GM18511 (cell line): ENCODE measurements at regions not wholly inside any gene's neighbourhood (a gene's known extent, or its start where the extent isn't known, plus 50 kb on each side); places are given as distances from the start of the nearest gene placed in this dataset.

Experiments
- ATAC-seq: cut with Tn5 transposase; IDR thresholded peaks from one replicate; pipeline ENCODE4 v1.9.1; 2021; ENCODE audit warnings: mild to moderate bottlenecking, moderate library complexity; ENCODE audit not compliant: unreplicated experiment

DNA sequence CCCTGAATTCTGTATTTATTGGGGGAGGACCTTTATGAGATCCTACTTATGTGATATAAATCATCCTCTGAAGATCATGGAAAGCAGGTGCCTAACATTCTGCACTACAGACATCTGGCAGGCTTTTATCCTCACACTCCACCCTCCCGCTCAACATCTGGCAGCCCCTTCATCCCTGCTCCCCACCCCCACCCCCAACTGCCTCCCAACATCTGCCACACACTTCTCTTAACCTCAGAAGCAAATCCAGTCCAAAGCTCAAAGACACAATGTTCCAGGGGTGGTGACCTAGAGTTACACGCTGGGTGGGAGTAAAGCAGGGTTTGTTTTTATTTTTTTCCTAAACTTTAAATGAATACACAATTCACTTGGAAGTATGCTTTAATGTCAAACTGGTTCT, 184.5 kb upstream of the ATP11B start:
- no peak for ATAC-seq

DNA sequence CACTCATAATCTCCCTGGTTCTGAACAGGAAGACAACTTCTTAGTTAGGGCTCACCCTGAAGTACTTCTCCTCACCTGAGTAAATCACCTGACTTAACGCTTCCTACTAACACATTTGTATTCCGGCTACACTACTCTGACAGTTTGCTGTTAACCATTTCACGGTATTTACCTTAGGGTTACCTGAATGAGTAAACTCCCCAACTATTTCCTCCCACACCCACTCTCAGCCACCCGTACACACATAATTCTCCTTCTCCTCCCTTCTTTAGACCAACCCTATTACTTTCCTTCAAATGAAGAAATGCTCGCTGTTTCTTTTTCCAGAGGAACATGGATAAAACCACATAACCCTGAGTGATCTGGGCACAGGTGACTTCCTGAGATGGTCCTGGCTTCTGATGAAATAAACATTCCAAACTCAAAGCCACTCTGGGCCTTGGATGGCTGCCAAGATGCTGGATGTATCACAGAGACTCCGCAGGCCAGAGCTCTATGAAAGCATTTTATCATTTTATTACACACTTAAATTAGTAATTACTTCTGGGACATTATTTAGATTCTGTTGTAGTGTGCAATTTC, 183.6 kb upstream of the ATP11B start:
- ATAC-seq, result no peak

DNA sequence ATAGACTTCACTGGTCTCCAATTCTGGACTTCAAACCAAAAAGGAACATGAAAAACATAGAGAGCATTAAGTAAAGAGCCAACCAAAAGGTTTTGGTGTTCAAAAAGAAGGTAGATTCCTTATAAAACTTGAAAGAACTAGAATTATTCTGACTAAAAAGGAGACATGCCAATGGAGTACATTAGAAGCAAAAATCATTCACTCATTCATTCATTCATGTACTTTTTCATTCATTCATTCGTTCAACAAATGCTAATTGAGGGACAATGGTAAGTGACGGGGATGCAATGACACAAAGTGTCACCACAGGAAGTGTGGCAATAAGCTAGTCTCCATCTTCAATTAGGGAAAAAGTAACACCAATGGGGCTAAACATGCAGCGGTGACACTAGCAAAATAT, 181.0 kb upstream of the ATP11B start:
- no peak for ATAC-seq

DNA sequence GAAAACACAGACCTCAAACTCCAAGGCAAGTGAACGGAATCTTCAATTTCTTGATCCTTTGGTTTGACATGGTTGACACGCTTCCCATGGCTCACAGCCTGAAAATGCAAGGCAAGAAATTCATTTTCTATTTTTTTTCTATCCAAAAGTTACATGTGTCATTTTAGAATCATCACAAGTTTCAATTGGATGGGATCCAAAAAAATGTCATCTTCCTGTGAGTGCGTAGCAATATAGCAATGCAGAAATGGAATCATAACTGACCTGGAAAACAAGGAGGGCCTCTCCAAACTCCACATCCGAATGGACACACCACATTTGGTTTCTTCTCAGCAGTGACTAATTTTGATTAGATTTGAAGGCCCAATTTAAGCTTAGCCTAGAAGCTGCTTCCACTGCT, 175.8 kb upstream of the ATP11B start:
- no peak for ATAC-seq

DNA sequence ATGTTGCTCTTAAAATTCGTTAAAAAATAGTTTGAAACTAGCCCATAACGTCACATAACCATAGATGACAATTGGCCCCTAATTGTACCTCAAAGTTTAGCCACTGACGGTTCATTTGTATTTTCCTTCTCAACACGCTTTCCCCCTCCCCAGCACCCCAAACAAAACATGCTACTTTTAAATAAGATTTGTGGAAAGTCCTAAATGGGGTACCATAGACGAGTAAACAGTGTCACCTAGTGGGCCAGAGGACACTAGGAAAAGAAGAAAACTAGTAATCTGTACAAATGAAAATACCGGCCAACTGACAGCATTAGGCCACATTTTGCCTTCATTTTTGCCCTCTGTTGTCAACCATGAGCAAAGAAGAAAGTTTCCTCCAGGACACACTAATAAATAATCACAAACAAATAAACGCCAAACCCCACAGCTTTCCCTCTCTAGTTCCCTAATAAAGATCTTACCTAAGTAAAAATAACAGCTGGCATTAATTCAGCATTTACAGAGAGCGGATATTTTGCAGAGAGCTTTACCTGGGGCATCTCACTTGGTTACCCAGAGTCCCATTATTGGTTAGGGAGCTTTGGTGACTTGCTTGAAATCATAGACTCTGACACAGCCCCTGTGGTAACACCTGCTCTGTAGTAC, 175.1 kb upstream of the ATP11B start:
- no peak for ATAC-seq

DNA sequence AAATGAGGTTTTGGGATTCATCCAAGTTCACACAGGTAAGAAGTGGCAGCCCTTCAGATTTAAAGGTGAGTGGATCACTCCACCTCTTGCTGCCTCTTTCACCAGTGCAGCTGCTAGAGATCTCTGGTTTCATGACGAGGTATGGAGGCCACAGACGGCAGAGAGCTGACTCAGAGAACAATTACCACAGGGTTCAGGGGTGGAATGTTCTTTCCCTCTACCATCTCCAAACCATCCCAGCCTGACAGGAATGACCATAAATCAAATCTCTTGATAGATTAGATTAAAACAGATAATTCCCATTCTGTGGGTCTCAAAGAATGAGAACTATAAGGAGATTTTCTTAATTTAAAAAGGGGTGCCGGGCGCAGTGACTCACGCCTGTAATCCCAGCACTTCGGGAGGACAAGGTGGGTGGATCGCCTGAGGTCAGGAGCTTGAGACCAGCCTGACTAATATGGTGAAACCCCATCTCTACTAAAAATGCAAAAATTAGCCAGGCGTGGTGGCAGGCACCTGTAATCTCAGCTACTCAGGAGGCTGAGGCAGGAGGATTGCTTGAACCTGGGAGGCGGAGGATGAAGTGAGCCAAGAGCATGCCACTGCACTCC, 174.2 kb upstream of the ATP11B start:
- no peak for ATAC-seq

DNA sequence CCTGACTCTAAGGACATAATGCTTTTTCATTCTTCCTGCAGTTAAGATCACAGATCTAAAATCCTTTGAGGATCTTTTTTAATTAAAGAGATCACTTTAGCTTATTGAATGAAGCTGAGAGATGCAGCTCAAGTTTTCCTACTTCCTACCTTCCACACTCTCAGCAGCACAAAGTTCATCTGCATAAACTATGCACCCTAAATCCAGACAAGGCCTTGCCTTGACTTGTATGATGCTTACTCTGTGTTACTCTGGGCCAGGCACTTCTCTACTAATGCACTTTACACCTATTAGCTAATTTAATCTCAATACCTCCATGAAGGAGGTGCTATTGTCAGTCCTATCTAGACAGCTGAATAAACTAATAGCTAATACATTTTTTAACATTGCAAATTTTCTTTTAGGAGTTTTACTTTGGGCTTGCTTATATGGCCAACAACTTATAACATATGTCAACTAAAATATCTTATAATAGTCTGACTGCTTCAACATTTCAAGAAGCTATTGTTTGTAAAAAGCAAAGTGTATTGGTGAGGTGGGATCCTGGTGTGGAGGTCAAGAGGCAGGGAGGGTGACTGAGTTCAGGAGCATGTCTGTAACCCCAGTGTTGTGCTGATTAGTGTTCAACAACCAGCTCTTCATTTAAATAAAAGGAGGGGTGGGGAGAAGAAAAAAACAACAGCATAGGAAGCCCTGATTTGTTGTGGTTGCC, 172.4 kb upstream of the ATP11B start:
- ATAC-seq, result no peak

DNA sequence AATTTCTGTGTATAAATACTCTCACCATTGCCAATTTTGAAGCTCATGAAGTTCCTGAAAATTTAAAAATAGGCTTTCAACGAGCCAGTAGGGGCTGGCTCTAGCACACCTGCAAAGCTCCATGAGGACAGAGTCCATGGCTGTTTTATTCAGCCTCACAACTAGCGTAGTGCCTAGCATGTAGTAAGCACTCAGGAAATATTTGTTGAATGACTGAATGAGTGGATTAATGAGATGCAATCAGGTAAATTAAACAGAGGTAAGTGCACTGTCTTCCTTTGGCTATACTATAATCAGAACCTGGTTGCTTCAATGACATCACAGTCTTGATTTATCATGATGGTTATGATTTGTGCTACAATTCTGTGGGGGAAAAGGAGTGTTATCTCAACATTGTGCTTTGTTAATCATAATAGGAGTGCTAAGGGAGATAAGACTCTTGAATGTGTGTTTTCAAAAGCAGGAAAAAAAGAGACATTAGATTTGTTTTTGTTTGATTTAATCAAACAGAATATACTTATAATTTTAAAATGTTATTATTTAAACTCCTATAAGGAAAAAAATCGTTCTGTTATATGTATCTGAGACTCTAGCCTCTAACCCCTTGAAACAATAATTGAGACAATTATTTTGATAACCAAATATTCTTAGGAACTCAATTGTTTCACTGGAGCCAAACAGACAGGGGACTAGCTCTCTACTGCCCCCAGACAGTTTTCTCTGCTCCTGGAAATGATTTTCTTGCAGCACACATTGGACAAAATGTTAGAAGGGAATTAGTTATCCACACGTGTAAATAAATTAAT, 171.7 kb upstream of the ATP11B start:
- ATAC-seq, result no peak

DNA sequence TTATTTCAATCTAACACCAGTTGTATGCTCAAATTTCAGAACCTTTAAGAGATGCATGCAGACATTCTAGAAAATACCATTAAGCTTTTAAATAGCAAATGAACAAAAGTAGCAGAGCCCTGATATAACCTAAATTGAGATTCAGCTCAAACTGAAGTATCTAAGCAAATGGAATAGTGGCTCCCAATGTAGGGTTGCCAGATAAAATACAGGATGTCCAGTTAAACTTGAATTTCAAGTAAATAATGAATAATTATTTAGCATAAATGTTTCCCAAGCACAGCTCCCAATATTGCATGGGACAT, 171.1 kb upstream of the ATP11B start:
- no peak for ATAC-seq

DNA sequence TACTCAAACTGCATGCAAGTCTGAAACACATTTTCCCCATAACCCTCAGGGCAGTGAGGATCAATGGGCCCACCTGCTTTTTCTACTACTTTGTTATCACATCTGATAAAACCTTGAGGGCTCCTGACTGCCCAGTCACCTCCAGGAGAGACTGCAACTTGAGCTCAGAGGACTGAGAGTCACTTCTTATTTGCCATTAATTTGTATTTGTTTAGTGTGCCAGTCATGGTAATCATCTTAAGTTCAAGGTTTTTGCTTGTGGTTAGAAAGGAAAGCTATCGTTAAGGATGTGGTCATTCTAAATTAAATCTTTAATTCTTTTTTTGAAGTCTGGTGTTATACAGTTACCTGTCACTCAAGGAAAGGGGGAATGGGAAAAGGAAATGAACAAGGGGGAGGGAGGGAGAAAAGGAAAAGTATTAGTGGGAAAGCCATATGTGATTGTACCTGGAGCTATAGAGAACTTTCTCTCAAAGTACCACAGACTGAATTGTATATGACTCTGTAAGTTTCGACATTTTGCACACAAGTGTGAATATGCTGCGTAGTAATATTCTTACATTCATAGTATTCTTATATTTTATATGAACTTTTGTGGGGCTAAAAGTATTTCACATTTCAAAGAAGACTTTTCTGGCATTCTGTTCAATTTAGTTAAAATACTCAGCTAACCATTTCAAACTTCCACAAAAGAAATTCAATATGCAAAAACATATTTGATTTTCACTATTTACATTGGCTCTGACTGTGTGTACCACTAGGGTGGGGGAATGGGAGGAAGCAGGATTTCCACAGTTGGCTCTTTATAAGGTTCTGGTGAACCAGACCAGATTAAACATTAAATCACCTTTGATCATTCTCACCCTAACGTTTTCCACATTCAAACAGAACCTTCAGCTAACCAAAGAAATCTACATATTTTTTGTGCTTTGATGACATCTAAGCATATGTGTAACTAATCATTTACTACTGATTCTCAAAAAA, 166.5 kb upstream of the ATP11B start:
- ATAC-seq, result no peak

DNA sequence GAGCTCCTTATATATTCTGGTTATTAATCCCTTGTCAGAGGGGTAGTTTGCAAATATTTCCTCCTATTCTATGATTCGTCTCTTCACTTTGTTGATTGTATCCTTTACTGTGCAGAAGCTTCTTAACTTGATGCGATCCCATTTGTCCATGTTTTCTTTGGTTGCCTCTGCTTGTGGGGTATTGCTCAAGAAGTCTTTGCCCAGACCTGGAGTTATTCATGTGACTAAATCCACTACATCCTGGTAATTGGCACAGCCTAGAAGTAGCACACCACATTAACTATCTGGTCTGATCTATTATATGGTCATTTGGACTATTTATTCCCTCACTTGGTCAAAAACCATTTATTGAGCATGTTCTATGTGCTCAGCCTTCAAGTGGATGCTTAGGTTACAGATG, 164.8 kb upstream of the ATP11B start:
- ATAC-seq, result no peak

DNA sequence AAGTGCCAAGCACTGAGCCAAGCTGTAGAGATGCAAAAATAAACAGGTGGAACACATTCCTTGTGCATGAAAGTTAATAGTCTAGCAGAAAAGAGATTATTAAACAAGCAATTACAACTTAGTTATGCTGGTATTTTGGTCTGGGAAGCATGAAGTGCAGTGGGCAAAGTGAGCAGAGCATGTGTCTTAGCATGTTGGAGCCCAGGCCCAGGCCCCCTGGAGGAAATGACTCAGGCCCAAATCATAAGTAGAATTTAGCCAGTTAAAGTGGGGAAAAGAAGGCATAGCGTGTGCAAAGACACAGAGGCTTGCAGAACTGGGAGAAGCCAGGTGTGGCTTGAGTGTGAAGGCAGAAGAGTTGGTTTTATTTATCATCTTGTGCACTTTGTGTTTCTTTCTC, 163.8 kb upstream of the ATP11B start:
- ATAC-seq, result no peak

DNA sequence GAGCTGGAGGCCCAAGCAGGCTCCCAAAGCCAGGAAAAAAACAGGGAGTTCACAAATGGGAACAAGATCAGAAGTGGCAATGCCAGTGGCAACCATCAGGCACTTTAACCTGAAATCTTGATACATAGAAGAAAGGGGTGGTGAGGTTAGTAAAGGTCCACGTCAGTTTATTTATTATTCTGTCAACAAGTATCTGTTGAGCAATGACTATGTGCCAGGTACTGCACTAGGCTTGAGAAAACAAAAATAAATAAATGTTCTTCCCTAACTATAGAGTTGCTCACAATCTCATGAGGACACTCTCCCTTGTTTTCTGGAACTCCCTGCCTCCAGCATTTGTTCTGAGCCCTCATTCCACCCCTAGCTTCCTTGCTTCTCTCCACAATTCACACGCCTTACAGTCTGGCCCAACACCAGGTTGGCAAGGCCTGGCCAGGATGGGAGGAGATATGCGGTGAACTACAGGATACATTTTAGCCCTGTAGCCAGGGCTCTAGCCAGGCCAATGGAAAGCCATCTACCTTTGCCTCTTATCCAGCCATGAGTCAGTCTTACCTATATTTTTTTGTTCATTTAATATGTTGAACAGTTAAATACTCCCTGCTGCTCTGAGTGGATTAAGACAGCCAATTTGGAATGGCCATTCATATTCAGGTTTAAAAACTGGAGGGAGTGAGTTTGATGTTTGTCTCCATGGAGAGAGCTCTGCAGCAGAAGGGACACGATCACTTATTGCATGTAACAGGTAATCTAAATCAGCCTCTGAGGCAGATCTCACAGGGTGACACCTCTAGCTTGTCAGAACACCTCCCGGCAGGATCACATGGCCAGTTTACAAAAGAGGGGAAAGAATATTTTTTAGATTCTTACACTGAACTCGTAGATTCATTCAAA, 161.9 kb upstream of the ATP11B start:
- ATAC-seq, result no peak

DNA sequence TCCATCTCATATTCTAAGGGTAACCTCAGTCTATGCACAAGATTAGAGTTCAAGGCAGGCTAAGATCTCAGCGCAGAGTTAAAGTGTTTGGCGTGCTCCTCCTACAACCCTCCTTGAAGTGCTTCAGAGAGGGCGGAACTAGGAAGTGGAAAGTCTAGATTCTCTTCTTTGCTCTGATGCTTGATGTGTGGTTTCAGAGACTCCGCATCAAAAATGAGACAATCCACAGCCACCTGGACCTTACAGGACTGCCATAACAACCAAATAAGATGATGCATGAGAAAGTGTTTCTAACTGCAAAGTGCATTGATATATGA, 161.3 kb upstream of the ATP11B start:
- no peak for ATAC-seq

DNA sequence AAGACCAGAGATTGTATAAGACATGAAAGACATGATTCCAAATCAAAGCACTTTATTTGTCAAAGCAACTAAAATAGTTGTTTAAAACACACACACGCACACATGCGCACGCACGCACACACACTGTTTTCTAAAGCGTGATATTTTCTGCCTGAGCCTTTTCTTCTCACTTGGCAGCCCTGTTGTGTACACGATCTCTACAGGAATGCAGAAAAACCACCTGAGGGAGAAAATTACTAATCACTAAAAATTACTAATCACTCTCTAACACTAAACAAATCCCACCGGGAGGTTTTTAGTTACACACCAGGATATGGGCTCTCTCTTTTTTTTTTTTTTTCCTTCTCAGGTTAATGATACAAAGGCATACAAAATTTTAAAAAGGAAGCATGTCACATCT, 160.1 kb upstream of the ATP11B start:
- ATAC-seq, result no peak

DNA sequence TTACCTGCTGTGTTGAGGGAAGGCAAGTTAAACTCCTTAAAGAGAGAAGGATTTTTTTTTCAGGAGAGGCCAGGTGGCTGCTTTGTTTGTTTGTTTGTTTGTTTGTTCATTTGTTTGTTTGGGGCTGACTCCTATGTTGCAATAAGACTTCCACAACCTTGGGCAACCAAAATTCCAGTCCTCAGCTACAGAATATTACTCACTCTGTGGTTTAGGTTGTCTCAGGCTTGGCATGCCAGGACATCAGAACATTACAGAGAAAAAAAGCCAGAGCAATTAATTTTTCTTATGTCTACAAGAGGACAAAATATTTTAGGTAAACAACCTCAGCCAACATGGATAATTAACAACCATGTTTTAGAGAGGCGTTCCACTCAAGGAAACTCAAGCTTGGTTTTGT, 156.7 kb upstream of the ATP11B start:
- no peak for ATAC-seq

DNA sequence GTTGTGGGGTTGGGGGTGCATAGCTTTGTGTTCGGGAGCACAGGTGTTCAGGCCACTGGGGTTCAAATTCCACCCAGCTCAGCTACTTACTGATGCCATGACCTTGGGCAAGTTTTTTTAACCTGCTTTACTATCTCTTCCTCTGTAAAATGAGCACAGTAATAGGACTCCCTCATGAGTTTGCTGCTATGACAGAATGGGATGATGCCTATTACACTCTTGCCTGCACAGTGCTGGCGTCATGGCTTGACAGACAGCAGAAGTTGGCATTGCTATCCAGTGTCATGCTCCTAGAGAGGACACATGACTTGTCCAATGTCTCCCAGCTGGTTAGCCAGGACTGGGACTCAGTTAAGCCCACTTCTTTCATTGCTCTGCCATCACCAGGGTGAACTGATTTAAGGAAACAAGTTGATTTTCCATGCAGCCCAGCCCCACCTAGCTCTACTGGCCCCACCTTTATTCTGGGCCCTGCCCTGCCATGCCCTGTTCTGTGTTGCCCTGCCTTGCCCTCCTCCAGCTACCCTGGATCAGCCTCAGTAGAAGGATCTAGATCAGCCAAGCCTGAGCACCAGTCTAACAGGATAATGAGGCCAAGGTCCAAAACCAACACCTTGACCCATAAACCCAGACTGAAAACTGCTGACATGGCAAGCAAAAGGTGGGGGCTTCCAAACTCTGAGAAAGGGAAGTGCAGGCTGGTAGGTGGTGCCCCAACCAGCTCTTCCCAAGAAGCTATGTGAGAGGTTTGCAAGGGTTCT, 155.8 kb upstream of the ATP11B start:
- ATAC-seq, result no peak

DNA sequence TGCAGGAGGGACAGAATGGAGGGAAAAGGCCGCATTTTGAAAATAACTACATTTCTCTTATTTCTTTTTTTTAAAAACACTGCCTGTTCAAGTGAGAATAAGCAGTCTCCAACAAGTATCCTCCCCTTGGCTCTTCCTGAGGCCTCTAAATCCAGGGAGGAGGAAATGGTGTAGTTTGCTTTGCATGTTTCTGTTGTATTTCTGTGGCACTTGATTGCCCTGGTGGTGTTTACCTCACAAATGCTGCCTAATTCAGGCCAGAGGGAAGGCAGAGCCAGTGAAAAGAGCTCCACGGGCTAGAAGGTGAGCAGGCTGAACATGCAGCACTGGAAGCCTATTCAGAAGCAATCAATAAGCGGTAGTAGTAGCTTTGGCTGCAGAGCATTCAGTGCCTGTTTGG, 149.3 kb upstream of the ATP11B start:
- no peak for ATAC-seq
